Ishikawa (cell line): ENCODE measurements at regions not wholly inside any gene's neighbourhood (a gene's known extent, or its start where the extent isn't known, plus 50 kb on each side); places are given as distances from the start of the nearest gene placed in this dataset.

Experiments
- EGR1 ChIP-seq: IDR thresholded peaks from 2 replicates; pipeline ENCODE4 v1.6.1; 2012
- FOXM1 ChIP-seq: IDR thresholded peaks from 2 replicates; pipeline ENCODE4 v1.6.1; 2012; ENCODE audit warnings: low read depth, borderline replicate concordance
- RAD21 ChIP-seq: IDR thresholded peaks from 2 replicates; pipeline ENCODE4 v1.6.1; 2012; ENCODE audit warnings: low read depth
- USF1 ChIP-seq: IDR thresholded peaks from 2 replicates; pipeline ENCODE4 v1.6.1; 2012

- TF ChIP-seq EGR1 (no peak), RAD21 (no peak), USF1 (no peak), FOXM1 (no peak)
These were observed 396.4 kb upstream of the TNP1 start for GRCh38 chr2:217256251-217256650.
